HepG2 (cell line): ENCODE measurements at regions not wholly inside any gene's neighbourhood (a gene's known extent, or its start where the extent isn't known, plus 50 kb on each side); places are given as distances from the start of the nearest gene placed in this dataset.

Experiments used
- ATAC-seq: fragments of 200-7000 bp; cut with Tn5 transposase; 3 replicates; pipeline ENCODE4 v1.9.1; 2020; ENCODE audit warnings: mild to moderate bottlenecking, moderate library complexity
- BruUV-seq: library from RNA; stranded (reverse); fragments of 400-500 nt; replicated peaks from 2 replicates; lab custom pipeline; 2021; lab: Mats Ljungman, UMichigan
- CTCF ChIA-PET: fragments of 300-600 bp; formaldehyde crosslinking; extraction: SDS; loops from one replicate; lab custom pipeline; 2021; ENCODE audit warnings: low total read pairs, inconsistent platforms, low intra/inter-chr PET ratio; lab: Yijun Ruan, JAX
- POLR2A ChIA-PET: fragments of 350-600 bp; sonication (Branson Sonifier 250); formaldehyde crosslinking; loops from one replicate; lab custom pipeline; 2020; ENCODE audit warnings: antibody characterized with exemption, inconsistent platforms; lab: Yijun Ruan, JAX
- DNase-seq: peaks from one replicate; pipeline ENCODE4 v3.0.0-alpha.2; 2015; ENCODE audit warnings: low spot score
- FAIRE-seq: peaks from 3 replicates; lab custom pipeline; 2011; peaks lifted over from hg19 to GRCh38; lab: Jason Lieb, UNC
- H2AFZ ChIP-seq: one replicate; pipeline ENCODE4 v1.6.1; 2011; ENCODE audit warnings: low read length, inconsistent platforms
- H3K27ac ChIP-seq: fragments of 300-600 bp; 3 replicates; pipeline ENCODE4 v1.8.0; 2011; ENCODE audit warnings: mixed run types, mild to moderate bottlenecking, mixed read lengths, low read length, inconsistent platforms; ENCODE audit not compliant: insufficient read depth; ENCODE audit errors: extremely low read length
- H3K27me3 ChIP-seq, 2 experiments: fragments of 200-600 bp in 1 of 2; 2 replicates in 1 of 2; 3 replicates in 1 of 2; pipeline versions ENCODE4 v1.6.0 to v1.8.0; 2011; ENCODE audit warnings: low read length in 2 of 2, mild to moderate bottlenecking in 2 of 2, moderate library complexity in 2 of 2, inconsistent platforms in 1 of 2; ENCODE audit not compliant: insufficient read depth in 2 of 2, control insufficient read depth in 1 of 2
- H3K36me3 ChIP-seq, 2 experiments: fragments of 200-600 bp in 1 of 2; replicated peaks in 1 of 2; 2 replicates in 1 of 2; 3 replicates in 1 of 2; pipeline versions ENCODE4 v1.5.1 to v1.8.0; 2011; ENCODE audit warnings: low read length in 2 of 2, inconsistent platforms in 1 of 2; ENCODE audit not compliant: insufficient read depth in 2 of 2, control insufficient read depth in 1 of 2
- H3K4me1 ChIP-seq: 2 replicates; pipeline ENCODE4 v1.5.1; 2012; ENCODE audit warnings: low read length, inconsistent platforms; ENCODE audit not compliant: insufficient read depth
- H3K4me2 ChIP-seq: 2 replicates; pipeline ENCODE4 v1.6.0; 2011; ENCODE audit warnings: low read depth, low read length, inconsistent platforms
- H3K4me3 ChIP-seq, 3 experiments: fragments of 200-600 bp in 1 of 3; sonication (generic), shearing (Covaris generic) in 1 of 3; replicated peaks in 1 of 3; 2 replicates each; pipeline ENCODE4 v1.5.1; 2011 to 2016; ENCODE audit warnings: low read length in 3 of 3, inconsistent platforms in 2 of 3, low read depth in 2 of 3, mild to moderate bottlenecking in 2 of 3, control low read depth in 1 of 3, mixed read lengths in 1 of 3; ENCODE audit not compliant: insufficient read depth in 1 of 3
- H3K79me2 ChIP-seq: one replicate; pipeline ENCODE4 v1.6.1; 2011; ENCODE audit warnings: low read length, inconsistent platforms; ENCODE audit not compliant: insufficient read depth
- H3K9ac ChIP-seq: 2 replicates; pipeline ENCODE4 v1.6.0; 2011; ENCODE audit warnings: mild to moderate bottlenecking, low read depth, low read length, inconsistent platforms; ENCODE audit not compliant: insufficient read depth
- H3K9me3 ChIP-seq: 2 replicates; pipeline ENCODE4 v1.5.1; 2012; ENCODE audit warnings: mild to moderate bottlenecking, low read length
- H4K20me1 ChIP-seq: 2 replicates; pipeline ENCODE4 v1.6.0; 2011; ENCODE audit warnings: inconsistent platforms, mild to moderate bottlenecking, low read length, moderate library complexity; ENCODE audit not compliant: insufficient read depth
- CEBPB ChIP-seq: IDR thresholded peaks from 2 replicates; pipeline ENCODE4 v1.6.1; 2011; ENCODE audit warnings: low read depth, low read length, improper control_type of control experiment, borderline replicate concordance
- CREM ChIP-seq, 2 experiments: sonication (generic) in 1 of 2; formaldehyde crosslinking in 1 of 2; IDR thresholded peaks; 2 replicates each; pipeline versions ENCODE4 v1.4.0 to v1.6.1; 2016 to 2020; ENCODE audit warnings: antibody characterized with exemption in 1 of 2, mild to moderate bottlenecking in 1 of 2, missing genetic modification reagents in 1 of 2
- KMT2B ChIP-seq: IDR thresholded peaks from 2 replicates; pipeline ENCODE4 v1.6.1; 2016; ENCODE audit warnings: missing genetic modification reagents, missing compliant biosample characterization
- MYNN ChIP-seq: sonication (generic); formaldehyde crosslinking; IDR thresholded peaks from 2 replicates; pipeline ENCODE4 v1.4.0; 2020; ENCODE audit warnings: mild to moderate bottlenecking, low read depth, missing genetic modification reagents
- NFE2 ChIP-seq: sonication (generic); formaldehyde crosslinking; IDR thresholded peaks from 2 replicates; pipeline ENCODE4 v1.4.0; 2020; ENCODE audit warnings: missing genetic modification reagents
- ZBED4 ChIP-seq: sonication (generic); formaldehyde crosslinking; IDR thresholded peaks from 2 replicates; pipeline ENCODE4 v1.4.0; 2020; ENCODE audit warnings: missing genetic modification reagents, borderline replicate concordance
- ZBTB7A ChIP-seq: sonication (generic); formaldehyde crosslinking; IDR thresholded peaks from 2 replicates; pipeline ENCODE4 v1.8.0; 2022; ENCODE audit warnings: mild to moderate bottlenecking, missing genetic modification reagents
- ZNF207 ChIP-seq: fragments of 450-650 bp; IDR thresholded peaks from 2 replicates; pipeline ENCODE4 v1.6.1; 2016; ENCODE audit warnings: antibody characterized with exemption, borderline replicate concordance
- WGBS: methylation state at CpG from one replicate; pipeline ENCODE4 v1.1.6; 2017; ENCODE audit warnings: low lambda C conversion rate; 5-methylcytosine and 5-hydroxymethylcytosine counted together
- in situ Hi-C: cut with HindIII; loops from 2 replicates; pipeline ENCODE4 v1.10.0; 2017; ENCODE audit warnings: low pct_unique_long_range_greater_than_20kb; ENCODE audit not compliant: extremely low pct_ligation_motif_present
- intact Hi-C: fragments of 100-400 bp; cut with micrococcal nuclease; formaldehyde crosslinking; loops from one replicate; pipeline ENCODE4 v1.10.0; 2022; ENCODE audit not compliant: unreplicated experiment

- in situ Hi-C loops, result no loop called here
- H3K4me3 ChIP-seq, result no peak overlapping the region
- no peak overlapping the region for H3K4me2 ChIP-seq
- no peak overlapping the region for H3K9ac ChIP-seq
- H2AFZ ChIP-seq, result no peak overlapping the region
- ATAC-seq (no peak), DNase-seq (no peak), FAIRE-seq (no peak)
- intact Hi-C loops, result loop anchor here (5.0 kb wide), 1 partner anchor 874 kb away; no protein-coding TSS in a partner anchor
- H4K20me1 ChIP-seq, result no peaks in the 10 kb centered on the region
- H3K9me3 ChIP-seq, result peaks cover 61% of the 10 kb centered on the region
- 30% methylated on average over 1 of the region's 1 CpG for WGBS
- H3K27ac ChIP-seq, result no peak overlapping the region
- BruUV-seq, result no TSS peak
- no peaks in the 10 kb centered on the region for H3K36me3 ChIP-seq
- CTCF ChIA-PET, result no interaction called here
- H3K4me1 ChIP-seq, result peaks cover 25% of the 10 kb centered on the region
- no peaks in the 10 kb centered on the region for H3K79me2 ChIP-seq
- H3K27me3 ChIP-seq, result no peaks in the 10 kb centered on the region
- POLR2A ChIA-PET, result no interaction called here
- TF ChIP-seq KMT2B (CRISPR knock-in tag), result no peak
- no peak for TF ChIP-seq ZBTB7A (CRISPR knock-in tag)
- TF ChIP-seq ZBED4 (CRISPR knock-in tag), result no peak
- peak; percentile 76 for TF ChIP-seq CEBPB
- TF ChIP-seq CREM (IDR thresholded peaks at IDR 0.05), result no peak
- no peak for TF ChIP-seq CREM (CRISPR knock-in tag; IDR thresholded peaks at IDR 0.05)
- no peak for TF ChIP-seq NFE2 (CRISPR knock-in tag)
- no peak for TF ChIP-seq MYNN (CRISPR knock-in tag)
- no peak for TF ChIP-seq ZNF207
These were observed 365.5 kb upstream of the BOD1L1 start for GRCh38 chr4:13992975-13993520.
